HG03175 (cell line): ENCODE measurements at regions not wholly inside any gene's neighbourhood (a gene's known extent, or its start where the extent isn't known, plus 50 kb on each side); places are given as distances from the start of the nearest gene placed in this dataset.

Source experiments
- ATAC-seq: cut with Tn5 transposase; IDR thresholded peaks from one replicate; pipeline ENCODE4 v1.9.1; 2021; ENCODE audit warnings: mild to moderate bottlenecking, moderate library complexity; ENCODE audit not compliant: unreplicated experiment

DNA sequence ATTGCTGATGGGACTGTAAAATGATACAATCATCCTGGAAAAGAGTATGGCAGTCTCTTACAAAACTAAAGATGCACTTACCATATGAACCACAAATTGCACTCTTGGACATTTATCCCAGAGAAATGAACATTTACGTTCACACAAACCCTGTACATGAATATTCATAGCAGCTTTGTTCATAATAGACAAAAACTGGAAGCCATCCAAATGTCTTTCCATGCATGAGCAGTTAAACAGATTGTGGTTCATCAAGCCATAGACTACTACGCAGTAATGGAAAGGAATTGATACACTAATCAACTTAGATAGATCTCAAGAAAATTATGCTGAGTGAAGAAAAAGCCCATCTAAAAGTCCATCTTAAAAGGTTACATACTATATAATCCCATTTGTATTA lies 156.1 kb upstream of the SLC39A10 start:
- peak; percentile 31 for ATAC-seq

GRCh38 chr2:195498839-195499490 lies 158.1 kb upstream of the SLC39A10 start:
- ATAC-seq = no peak

- peak; percentile 65 for ATAC-seq
These were observed 158.8 kb upstream of the SLC39A10 start for GRCh38 chr2:195498176-195498575.

DNA sequence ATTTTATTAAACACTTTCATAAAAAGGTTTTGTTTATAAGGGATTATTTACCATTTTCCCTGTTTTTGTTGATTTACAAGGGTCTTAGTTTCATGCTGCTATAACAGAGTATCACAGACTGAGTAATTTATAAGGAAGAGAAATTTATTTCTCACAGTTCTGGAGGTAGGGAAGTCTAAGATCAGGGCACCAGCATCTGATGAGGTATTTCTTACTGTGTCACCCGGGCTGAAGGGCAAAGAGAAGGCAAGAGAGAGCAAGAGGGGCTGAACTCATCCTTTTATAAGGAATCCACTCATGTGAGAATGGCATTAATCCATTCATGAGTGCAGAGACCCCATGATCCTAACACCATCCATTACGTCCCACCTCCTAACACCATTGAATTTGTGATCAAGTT lies 160.0 kb upstream of the SLC39A10 start:
- no peak for ATAC-seq

GRCh38 chr2:195495966-195496365 lies 161.1 kb upstream of the SLC39A10 start:
- ATAC-seq = no peak

- ATAC-seq = no peak
These were observed 161.7 kb upstream of the SLC39A10 start for GRCh38 chr2:195495351-195495750.

DNA sequence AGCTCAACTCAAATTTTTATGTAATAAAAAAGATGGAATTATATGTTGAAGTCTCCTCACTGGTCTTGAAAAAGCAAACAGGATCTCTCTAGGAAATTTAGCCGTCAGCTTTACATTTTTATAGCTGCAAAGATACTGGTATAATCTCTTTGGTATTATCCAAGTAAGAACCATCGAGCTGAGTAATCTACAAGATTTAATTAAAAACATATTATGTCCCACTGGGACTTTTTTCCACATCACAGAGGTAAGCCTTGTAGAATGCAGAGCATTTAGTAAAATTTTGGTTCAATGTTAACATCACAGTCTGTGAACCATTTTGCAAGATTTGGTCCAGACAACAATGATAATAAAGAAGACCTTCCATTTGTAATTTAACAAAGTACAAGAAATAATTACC lies 162.6 kb upstream of the SLC39A10 start:
- ATAC-seq = no peak

DNA sequence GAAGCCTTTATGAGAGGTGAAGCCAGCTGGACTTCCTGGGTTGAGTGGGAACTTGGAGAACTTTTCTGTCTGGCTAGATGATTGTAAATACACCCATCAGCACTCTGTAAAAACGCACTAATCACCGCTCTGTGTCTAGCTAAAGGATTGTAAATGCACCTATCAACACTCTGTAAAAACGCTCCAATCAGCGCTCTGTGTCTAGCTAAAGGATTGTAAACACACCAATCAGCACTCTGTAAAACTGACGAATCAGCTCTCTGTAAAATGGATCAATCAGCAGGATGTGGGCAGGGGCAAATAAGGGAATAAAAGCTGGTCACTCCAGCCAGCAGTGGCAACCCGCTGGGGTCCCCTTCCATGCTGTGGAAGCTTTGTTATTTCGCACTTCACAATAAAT lies 163.6 kb upstream of the SLC39A10 start:
- ATAC-seq = no peak

GRCh38 chr2:195490319-195490718 lies 166.7 kb upstream of the SLC39A10 start:
- ATAC-seq = no peak

GRCh38 chr2:195489101-195489500 lies 167.9 kb upstream of the SLC39A10 start:
- no peak for ATAC-seq

DNA sequence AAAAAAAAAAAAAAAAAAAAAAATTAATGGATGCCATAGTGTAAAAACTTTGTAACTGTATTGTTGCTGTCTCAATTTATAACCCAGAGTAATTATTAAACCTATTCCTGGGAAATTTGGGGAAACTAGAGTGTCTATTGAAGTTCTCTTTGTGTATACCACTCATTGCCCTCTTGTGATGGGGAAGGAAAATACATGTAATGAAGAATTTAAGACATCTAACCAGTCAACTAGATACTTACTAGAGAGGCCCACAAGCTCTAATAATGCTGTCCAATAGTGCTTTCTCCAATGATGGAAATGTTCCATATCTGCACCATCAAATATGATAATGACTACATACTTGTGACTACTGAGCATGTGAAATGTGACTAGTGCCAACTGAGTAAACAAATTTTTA lies 168.5 kb upstream of the SLC39A10 start:
- no peak for ATAC-seq

DNA sequence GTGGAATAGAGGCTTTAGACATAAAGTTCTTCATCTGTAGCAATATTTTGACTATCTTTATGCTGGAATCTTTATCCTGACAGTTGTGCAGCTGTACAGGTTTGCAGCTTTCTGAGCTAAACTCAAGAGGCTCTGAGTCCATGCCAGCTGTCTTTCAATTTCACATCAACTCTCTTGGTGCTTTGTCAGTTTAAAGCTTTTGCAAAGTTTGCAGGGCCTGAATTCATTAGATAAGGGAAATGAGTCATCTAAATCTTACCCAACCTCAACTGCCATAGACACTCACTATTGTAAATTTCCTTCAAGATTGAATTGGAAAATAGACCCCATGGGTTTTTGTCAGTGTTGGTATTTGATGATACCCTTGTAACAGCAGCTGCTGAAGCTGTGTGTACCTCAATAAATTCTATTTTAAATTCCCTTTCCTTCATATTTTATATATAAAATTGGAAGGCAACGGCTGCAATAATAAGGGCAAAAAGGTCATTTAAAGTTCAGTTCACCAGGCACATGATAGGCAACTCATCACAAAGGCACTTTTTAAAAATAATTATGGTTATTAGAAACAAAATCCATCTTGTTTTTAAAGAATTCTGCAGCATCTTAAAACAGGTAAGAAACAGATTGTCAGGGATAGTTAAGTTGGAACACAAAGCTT lies 169.9 kb upstream of the SLC39A10 start:
- ATAC-seq = peak; percentile 90

- ATAC-seq = no peak
These were observed 170.5 kb upstream of the SLC39A10 start for GRCh38 chr2:195486520-195486919.

DNA sequence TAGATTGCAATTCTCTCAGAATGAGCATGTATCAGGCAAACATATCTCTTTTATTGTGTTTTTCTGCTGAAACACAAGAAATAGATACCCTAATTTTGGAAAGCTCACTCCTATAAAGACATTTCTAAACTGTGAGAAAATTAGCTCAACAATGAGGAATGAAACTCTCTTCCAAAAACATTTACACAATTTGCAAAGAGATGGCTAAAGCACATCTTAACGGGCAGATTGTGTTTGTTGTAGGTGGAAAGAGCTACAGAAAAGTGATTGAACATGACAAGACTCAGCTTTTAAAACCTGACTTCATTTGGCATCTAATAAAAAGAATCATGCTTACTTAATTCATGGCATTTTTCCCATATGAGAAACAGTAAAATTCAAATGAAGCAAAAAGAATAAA lies 175.0 kb upstream of the SLC39A10 start:
- no peak for ATAC-seq

GRCh38 chr2:195480121-195480520 lies 176.9 kb upstream of the SLC39A10 start:
- ATAC-seq = no peak

DNA sequence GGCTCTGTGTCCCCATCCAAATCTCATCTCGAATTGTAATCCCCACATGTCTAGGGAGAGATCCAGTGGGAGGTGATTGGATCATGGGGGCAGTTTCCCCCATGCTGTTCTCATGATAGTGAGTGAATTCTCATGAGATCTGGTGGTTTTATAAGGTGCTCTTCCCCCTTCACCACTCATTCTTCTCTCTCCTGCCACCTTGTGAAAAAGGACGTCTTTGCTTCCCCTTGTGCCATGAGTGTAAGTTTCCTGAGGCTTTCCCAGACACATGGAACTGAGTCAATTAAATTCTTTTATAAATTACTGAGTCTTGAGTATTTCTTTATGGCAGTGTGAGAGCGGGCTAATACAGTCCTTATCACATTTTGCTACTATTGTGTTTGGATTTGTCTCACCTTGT lies 177.6 kb upstream of the SLC39A10 start:
- no peak for ATAC-seq

GRCh38 chr2:195477996-195478382 lies 179.0 kb upstream of the SLC39A10 start:
- ATAC-seq = peak; percentile 18

- peak; percentile 70 for ATAC-seq
These were observed 179.6 kb upstream of the SLC39A10 start for GRCh38 chr2:195477248-195477995.

DNA sequence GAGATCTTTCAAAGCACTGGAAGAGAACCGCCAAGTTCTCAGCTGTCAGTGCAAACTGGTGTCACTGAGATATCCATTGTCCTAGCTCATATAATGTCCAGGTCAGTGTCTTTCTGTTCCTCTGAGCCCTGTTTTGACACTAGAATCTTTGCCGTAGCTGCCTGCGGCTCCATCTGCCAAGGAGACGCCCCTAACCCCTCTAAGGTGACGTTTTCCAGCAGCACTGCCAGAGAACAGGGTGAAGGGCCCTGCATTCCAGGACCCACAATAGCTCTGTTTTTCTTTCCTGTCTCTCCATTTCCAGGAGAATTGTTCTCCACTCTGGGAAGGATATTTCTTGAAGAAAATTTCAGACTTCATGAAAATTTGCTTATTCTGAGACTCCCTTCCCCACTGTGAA lies 181.7 kb upstream of the SLC39A10 start:
- no peak for ATAC-seq

- no peak for ATAC-seq
These were observed 183.2 kb upstream of the SLC39A10 start for GRCh38 chr2:195473862-195474261.

DNA sequence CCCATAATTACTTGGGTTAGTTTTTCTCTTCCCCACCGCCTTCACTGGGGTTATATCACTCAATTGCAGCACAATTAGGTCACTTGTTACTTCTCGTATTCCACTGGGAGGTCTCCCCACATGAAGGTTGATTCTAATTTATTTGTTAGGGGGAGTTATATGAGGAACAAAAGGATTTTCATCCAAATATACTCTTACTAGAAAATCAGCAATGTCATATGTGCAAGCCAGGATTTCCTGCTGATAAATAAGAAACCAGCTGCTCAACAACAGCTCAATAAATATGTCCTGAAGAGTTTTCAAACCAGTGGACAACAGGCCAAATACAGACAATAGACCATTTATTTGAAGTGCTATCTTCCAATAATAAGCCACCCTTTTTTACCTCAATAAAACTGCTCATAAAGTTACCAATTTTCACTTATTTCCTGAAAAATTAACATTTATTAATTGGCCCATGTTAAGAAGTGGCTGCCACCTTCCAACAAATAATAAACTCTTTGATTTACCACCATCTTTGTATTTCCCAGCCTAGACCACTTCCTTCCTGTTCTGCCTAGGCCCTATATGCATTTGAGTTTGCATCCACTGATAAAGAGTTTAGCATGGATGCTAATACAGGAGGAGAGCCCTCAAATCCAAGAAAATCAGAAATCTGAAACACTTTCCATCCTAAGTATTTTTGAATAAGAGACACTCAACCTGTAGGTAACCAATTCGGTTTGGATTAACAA lies 184.4 kb upstream of the SLC39A10 start:
- ATAC-seq = no peak
